NCI-H2196 (cell line): ENCODE measurements at regions not wholly inside any gene's neighbourhood (a gene's known extent, or its start where the extent isn't known, plus 50 kb on each side); places are given as distances from the start of the nearest gene placed in this dataset.

ENCODE experiments used
- DNase-seq: peaks from one replicate; lab custom pipeline; 2025; ENCODE audit not compliant: unreplicated experiment; lab: John Stamatoyannopoulos, UW

DNA sequence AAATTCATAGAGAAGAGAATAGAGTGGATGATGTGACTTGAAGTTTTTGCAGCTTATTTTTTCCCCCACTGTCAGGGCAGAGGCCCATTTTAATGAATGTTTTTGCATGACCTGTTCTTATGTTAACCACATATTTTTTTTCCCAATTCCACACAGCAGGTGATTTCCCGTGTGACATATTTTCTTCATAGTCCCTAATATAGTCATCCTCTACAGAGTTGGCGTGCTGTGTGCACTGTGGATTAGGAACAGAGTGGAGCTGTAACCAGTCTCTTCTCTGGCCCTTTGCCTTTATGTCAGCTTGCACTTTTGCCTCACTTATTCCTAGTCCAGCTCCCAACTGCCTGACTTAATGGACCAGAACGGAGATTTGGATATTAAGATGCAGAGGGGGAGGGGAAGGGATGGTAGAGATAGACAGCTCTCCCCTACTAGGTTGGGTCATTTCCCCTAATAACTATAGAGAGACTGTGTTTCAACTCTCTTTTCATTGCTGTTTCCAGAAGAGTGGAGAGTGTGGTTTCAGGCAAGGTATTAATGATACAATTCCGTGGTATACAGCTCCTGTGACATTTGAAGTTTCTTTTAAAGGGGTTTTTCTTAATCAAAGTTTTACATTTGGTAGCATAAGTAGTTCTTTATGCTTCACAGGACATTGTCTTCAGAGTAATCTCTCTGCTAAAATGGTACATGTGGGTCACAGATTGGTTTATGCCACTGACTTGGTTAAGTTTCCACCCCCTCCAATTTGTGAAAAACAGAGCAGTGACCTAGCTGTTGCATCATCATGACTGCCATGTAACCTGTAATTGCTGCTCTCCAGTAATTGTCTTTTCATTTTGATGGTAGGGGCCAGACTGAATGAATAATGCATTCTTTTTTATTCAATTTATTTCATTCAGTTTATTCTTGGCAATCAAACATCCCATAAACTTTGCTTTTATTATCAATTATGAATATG, 161.3 kb downstream of the HAUS1 start:
- DNase-seq, result no peak

DNA sequence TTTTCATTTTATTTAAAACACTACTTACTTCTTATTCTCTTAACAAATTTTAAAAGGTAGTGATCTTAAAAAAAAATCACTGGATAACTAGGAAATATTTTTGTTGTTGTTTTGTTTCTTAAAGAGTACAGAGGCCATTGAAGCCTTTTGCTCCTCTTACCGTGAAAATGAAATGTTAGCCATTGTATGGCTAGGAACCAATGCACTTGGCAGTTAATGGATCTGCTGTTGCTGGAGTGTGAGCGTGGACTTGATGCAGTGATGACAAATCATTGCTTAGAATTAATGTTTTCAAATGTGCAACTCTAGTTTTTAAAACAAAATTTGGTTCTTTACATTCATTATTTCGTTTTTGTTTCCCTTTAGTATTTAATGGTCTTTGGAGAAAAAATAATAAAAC, 162.3 kb downstream of the HAUS1 start:
- no peak for DNase-seq

DNA sequence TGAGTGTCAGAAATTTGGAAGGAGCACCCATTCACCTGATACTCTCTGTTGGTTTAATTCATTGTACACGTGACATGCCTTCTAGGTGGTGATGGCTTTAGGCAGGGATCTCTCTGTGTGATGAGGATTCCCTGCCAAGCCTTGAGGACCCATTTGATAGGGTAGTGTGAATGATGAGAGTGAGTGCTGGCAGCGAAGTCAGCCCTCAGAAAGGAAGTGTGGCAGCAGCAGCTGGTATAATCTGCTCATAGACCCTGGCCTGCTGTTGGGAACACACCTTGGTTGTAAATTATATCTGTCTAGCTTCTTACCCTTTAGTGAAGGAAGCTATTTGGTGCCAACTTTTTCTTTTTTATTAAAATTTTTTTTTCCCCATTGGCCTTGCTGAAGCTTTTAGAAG, 164.5 kb downstream of the HAUS1 start:
- peak; percentile 52 for DNase-seq

DNA sequence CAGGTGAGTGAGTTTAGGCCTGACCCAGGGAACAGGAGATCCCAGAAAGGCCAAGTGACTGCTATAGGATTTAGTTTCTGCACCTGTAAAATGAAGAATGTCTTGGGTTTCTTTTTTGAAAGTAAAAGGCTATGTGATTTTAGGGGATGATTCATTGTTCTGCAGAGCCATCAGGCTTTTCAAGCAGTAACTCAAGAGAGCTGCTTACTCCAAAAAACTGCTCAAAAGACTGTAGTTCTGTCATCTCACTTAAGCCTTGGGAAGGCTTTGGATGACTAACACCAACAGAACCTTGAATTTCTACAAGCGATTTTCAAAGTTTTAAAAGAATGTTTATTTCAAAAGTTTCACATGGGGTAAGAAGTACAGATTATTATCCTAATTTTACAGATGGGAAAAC, 165.1 kb downstream of the HAUS1 start:
- no peak for DNase-seq

DNA sequence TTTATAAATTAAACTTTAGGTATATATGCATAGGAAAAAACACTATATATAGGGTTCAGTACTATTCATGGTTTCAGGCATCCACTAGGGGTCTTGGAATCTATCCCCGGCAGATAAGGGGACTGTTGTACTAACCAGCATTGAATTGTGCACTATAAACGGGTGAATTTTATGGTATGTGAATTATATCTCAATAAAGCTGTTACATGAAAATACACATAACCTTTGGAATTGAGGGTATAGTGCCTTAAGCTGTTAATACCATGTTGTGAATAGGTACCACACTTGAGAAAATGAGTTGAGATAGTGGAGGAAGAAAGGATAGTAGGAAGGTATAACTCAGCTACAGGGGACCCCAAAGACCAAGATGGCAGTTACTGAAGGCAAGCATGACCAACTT, 167.3 kb downstream of the HAUS1 start:
- no peak for DNase-seq

DNA sequence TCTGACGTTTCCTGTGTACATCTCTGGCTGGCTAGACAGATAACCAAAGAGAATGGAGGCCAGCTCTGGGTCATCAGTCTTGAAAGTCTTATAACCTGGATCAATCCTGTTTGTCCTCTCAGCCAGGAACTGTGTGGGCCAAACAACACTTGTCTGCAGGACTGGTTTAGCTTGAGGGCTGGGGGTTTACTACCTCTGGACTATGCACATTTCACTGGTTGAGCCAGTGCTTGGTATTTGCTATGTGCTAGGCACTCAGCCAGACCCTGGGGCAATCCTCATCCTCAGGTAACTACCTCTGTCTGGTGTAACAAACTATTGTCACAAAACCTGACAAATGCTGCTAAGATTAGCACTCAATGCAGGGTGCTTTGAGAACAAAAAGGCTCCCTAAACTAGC, 169.7 kb downstream of the HAUS1 start:
- DNase-seq, result no peak

DNA sequence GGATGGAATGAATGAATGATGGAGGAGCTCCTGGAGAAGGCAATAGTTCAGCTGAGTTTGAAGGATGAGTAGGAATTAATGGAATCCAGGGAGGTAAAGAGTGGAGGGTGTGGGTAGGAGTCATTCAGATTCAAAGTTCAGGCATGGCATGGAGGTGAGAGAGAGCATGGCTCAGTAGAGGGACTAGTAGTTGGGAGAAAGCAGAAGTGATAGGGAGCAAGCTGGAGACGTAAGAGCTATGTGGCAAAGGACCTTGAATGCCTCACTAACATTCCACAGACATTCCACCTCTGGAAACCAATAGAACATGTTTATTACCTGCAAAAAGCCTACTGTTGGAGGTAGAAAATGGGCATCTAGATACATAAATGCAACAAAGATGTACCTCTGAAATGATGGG, 170.1 kb downstream of the HAUS1 start:
- DNase-seq, result no peak

DNA sequence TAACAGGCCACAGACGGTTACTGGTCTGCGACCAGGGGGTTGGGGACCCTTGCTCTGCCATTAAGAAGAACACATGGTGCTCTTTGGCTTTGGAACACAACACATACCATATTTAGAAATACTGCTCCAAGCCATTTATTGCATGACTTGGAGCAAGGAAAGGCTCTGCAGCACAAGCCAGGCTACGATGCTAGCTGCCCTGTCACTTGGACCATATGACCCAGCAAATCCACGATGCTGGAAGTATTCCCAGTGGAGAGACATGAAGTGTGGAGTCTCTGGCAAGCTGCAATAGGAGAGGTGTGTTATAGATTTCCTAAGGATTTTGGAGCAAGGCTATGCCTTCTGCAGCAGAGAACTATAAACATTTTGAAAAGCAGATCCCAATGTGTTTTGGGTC, 171.2 kb downstream of the HAUS1 start:
- no peak for DNase-seq

DNA sequence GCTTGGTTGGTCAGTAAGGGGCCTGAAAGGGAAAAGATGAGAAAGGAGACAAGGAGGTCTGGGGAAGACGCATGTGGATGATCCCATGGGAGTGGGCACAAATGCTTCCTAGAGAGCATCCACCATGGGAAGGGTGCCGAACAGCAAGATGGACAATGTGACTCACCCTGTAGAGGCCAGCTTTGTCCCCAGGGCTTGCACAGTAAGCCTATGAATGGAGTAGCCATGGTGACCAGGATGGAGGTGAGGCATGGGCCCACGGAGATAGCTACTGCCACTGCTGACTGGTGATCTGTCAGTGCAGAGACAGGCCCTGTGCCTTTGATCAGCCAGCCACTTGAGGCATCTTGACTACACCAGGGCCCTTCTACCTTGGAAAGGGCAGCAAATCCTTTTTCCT, 172.6 kb downstream of the HAUS1 start:
- no peak for DNase-seq

DNA sequence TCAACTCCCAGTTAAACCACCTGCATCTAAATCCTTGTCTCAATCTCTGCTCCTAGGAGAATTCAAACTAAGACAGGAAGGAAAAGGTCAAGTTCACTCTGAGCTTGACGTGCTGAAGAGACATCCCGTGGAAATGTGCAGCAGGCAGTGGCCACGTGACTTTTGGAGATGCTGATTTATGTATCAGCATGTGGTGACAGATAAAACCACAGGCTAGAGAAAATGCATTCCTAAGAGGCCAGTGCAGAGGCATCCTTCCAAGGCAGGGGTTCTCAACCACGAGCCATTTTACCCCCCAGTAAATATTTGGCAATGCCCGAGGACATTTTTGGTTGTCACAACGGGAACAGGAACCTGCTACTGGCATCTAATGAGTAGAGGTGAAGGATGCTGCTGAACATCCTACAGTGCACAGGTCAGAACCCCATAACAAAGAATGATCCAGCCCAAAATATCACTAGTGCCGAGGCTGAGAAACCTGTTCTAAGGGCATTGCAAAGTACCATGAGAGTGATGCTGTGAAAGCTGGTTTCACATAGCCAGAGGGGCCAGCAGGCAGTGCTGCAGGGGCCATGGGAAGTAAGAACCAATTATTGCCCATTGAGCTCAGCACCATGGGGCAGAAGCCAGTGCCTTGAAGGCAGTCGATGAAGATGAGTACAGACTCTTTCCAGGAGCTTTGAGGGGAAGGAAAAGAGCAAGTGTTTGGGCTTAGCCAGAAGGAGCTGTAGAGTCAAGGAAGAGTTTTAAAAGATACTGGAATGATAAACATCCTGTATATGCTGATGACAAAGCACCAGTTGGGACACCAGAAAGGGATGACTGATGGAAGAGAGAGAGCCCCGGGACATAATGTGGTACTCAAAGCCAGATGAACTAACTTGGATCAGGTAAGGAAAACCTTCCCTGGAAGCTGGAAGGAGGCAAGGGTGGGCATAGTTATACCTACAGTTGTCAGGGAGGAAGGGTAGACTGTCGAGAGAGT, 174.6 kb downstream of the HAUS1 start:
- DNase-seq, result no peak

DNA sequence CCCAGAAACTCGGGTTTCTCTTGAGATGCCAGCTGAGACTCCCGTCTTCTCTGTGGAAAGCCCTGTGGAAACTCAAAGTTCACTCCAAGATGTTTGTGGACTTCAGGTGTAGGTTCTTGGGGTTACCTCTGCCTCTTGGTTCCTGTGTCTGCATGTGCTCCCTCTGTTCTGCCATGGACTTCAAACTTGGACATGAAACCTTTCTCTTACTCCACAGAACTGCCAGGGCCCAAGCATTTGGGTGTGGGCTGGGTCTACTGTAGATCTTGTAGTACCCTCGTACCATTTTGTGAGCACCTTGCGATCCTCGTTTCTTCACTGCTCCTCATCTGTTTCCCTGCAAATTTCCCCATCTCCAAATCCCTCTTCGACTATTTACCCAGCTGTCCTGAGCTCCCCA, 175.5 kb downstream of the HAUS1 start:
- DNase-seq, result no peak

DNA sequence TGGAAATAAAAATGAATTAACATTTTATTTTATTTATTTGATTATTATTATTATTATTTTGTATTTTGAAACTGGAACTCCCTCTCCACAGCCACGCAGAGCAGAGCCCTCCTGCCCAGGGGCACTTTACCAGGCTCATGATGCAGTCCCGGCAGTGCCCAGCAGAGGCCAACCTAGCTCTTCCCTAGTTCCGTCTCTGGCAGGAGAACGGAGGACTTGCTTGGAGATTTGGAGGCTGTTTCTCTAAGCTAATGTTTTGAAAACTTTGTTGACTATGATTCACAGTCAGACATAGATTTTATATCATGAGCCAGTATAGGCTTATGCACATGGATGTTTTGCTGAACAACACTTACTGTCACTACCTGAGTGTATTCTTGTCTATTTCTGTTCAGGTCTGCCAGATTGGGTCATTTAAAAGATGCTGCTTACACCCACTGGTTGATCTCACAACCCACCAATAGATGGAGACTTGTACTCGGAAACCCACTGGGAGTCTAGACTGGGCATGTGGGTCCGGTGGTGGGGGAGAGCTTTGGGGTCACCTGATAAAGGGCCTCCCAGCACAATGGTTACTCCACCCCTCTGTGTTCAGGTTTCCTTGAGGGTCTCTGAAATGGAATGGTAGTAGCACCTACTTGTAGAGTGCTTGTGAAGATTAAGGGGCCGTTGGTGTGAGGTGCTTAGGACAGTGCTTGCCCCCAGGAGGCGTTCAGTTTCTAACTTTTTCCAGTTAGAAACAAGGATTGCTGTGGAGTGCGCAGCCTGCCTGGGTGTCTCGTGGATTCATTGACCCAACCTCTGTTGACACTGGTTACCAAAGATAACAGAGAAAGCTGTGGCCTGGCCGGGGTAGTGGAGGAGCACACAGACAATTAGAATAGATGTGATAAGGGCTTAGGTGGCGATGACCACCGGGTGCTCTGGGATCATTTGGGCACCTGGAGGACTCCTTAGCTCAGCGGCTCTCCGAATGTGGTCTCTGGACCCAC, 177.3 kb downstream of the HAUS1 start:
- DNase-seq, result peak; percentile 76

DNA sequence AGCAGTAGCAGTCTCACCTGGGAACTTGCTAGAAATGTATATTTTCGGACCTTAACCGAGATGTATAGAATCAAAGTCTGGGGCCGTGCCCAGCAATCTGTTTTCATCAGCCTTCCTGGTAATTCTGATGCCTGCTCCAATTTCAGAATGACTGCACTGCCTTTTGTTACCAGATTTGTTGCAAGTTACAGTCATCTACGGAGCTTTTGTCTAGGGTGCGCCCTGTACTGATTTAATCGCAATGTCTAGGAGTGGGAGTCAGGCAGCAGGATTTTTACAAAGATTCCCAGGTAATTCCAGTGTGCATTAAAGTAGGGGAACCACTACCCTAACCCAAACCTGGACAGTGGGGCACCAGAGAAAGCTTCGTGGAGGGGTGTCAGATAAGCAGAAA, 178.0 kb downstream of the HAUS1 start:
- no peak for DNase-seq

DNA sequence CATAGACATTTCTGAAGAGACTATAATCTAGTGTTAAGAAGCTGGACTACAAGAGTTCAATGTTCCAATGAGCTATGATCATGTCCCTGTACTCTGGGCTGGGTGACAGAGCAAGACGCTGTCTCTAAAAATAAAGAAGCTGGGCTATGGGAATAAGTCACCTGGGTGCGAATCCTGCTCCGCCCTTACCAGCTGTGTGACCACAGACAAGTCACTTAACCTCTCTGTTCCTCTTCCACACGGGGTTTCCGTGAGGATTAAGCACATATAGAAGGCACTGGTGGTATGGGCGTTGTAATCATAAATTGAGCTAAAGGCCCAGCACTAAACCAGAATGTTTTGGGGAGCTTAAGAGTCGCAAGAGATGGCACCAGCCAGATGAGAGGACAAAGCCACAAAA, 178.5 kb downstream of the HAUS1 start:
- DNase-seq, result no peak

DNA sequence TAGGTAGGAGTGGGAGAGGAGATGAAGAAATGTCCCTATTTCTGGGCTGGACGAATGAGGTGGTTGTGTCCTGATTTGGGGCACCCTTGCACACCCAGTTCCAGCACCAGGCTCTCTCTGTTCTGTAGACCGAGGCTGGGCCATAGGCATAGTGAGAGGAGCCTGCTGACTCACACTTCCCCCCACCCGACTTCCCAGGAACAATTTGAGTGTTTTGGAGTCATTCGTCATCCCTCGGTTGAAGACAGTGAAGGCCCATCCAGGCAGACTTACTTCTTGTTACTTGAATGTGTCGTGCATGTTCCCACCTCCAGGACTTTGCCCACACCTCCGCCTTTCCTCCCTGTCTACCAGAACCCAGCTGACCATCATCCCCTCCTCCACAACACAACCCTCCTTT, 179.1 kb downstream of the HAUS1 start:
- no peak for DNase-seq

DNA sequence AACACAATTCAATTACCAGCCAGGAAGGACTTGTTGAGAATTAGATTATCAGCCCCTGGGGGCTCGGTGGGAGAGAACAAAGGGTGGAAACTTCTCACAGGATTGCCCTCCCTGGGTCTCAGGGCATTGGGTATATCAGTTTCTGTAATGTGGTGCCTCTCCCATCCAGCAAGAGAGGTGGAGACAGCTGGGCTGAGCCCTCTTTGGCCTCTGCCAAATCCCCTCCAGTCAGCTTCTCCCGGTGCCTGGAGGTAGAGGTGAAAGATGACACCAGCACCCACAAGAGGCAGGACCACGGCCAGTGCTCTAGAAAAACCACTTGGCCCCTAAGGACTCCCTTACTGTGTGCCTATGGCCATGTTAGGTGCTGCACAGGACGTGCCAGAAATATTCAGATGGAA, 179.7 kb downstream of the HAUS1 start:
- DNase-seq, result peak; percentile 29

DNA sequence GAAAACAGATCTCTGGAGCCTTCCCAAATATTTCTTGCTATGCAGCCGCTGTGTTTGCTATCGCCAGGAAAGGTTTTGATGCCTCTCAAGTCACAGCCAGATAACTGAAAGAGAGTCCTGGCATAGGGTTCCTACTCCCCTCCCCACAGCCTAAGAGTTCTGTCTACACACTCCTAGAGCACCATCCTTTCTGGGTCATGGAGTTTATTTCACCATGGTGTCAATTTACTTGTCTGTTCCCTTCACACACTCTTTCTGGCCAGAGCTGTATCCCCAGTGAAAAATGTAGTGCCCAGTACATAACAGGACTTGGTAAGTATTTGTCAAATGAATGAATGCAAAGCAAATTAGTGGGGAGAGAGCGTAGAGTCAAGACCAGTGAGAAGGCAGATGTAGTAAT, 185.3 kb downstream of the HAUS1 start:
- DNase-seq, result no peak

DNA sequence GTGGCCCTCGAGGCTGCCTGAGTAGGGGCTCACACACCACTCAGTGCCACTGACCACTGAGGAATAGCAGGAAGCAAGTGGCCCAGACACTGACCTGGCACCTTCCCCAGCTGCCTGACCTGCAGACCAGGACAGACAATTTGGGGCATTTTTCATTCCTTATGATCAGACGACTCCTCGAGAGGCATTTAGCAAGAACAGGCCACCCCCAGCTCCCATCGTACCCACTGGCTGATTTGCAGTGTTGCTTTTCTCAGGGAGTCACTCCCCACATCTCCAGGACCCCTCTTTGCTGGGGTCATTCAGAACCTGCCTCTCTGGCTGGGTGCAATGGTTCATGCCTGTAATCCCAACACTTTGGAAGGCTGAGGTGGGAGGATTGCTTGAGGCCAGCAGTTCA, 185.7 kb downstream of the HAUS1 start:
- DNase-seq, result no peak

DNA sequence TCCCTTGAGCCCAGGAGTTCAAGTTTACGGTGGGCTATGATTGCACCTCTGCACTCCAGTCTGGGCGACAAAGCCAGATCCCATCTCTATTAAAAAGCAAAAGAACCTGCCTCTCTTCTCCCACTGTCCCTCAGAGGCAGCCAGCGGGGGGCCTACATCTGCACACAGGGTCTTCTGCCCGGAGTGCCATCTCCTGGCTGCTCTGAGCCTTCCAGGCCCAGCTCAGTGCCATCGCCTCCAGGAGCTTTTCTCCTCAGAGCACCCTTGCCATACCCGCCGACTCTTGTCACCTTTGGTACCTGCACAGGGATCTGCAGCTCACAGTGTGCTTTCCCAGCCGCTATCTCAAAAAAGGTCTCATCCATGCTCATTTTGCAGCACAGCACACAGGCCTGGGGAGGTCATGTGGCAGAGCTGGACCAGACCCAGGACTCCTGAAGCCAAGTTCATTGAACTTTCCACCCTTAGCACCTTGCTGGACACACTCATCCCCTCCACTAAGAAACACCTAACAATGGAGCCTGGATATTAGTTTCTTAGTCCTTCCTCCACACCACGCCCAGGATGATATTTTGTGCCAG, 186.3 kb downstream of the HAUS1 start:
- DNase-seq, result no peak

DNA sequence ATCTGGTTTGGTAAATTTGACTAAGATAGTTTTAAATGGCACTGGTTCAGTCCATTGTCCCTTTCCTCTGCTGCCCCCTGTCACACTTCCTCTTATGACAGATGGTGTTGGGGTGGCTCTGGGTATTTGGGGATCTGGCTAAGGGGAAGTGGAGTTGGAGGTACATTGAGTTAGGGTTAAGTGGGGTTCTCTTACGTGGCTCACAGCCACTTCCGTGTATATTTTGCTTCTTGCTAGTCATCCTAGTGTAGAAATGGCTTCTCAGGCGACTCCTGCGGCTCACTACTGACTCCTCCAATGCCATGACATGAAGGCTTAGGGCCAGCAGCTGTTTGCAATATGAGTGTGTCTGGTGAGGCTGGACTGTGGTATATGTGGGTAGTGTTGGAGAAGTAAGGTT, 187.0 kb downstream of the HAUS1 start:
- no peak for DNase-seq
